ENCODE measurements at regions not wholly inside any gene's neighbourhood (a gene's known extent, or its start where the extent isn't known, plus 50 kb on each side); places are given as distances from the start of the nearest gene placed in this dataset.

- DNase-seq (ENCODE audit: low spot score) (no peak), ATAC-seq (no peak)
- no peaks in the 10 kb centered on the region for H3K79me2 ChIP-seq (replicated peaks; ENCODE audit: insufficient read depth)
- H3K27ac Mint-ChIP-seq, result no peak overlapping the region
- H3K9me2 ChIP-seq (ENCODE audit: insufficient read depth), result no peaks in the 10 kb centered on the region
- H4K20me1 ChIP-seq (replicated peaks; ENCODE audit: insufficient read depth), result no peaks in the 10 kb centered on the region
- H3K9me3 Mint-ChIP-seq, result no peaks in the 10 kb centered on the region
- no peak overlapping the region for H3K4me3 Mint-ChIP-seq
- no peaks in the 10 kb centered on the region for H3F3A ChIP-seq (replicated peaks; ENCODE audit: low read depth)
- H3K27ac ChIP-seq (ENCODE audit: low read depth), result no peak overlapping the region
- H3K4me2 ChIP-seq, result no peak overlapping the region
- no peaks in the 10 kb centered on the region for H3K36me3 Mint-ChIP-seq (ENCODE audit: low read depth)
- no peak overlapping the region for H2AFZ ChIP-seq
- no peaks in the 10 kb centered on the region for H3K27me3 ChIP-seq (ENCODE audit: insufficient read depth)
- no peak for TF ChIP-seq POLR2AphosphoS5 (IDR thresholded peaks at IDR 0.05; ENCODE audit: low read depth)
- TF ChIP-seq REST (IDR thresholded peaks at IDR 0.05; ENCODE audit: unreplicated experiment), result no peak
- TF ChIP-seq CREB1 (CRISPR knock-in tag; IDR thresholded peaks at IDR 0.05; ENCODE audit: low read depth), result no peak
- no peak for TF ChIP-seq ZNF462 (CRISPR knock-in tag; IDR thresholded peaks at IDR 0.05)
- no peak for TF ChIP-seq ZNF331 (CRISPR knock-in tag; IDR thresholded peaks at IDR 0.05; ENCODE audit: low read depth)
- no peak for TF ChIP-seq JUNB (IDR thresholded peaks at IDR 0.05; ENCODE audit: unreplicated experiment)
- TF ChIP-seq EZH2 (IDR thresholded peaks at IDR 0.05; ENCODE audit: low read depth, unreplicated experiment), result no peak
- no peak for TF ChIP-seq ZNF114 (CRISPR knock-in tag; IDR thresholded peaks at IDR 0.05)
- H3K36me3 ChIP-seq (ENCODE audit: insufficient read depth), result no peaks in the 10 kb centered on the region
- peaks cover 2% of the 10 kb centered on the region for H3K27me3 Mint-ChIP-seq (ENCODE audit: insufficient read depth, low read depth, poor library complexity)
- no peak overlapping the region for H3K4me3 ChIP-seq
- no peaks in the 10 kb centered on the region for H3K4me1 ChIP-seq (ENCODE audit: insufficient read depth)
- no peaks in the 10 kb centered on the region for H3K4me1 Mint-ChIP-seq
Observed at GRCh38 chr13:64311112-64311511, 2895.5 kb upstream of the PCDH20 start.

Data from GM23338 (cell line).